Retinal pigment epithelial cell (primary cell): ENCODE measurements at regions not wholly inside any gene's neighbourhood (a gene's known extent, or its start where the extent isn't known, plus 50 kb on each side); places are given as distances from the start of the nearest gene placed in this dataset.

Experiments used
- DNase-seq: peaks from one replicate; pipeline ENCODE4 v3.0.0-alpha.2; 2010; ENCODE audit warnings: low read depth
- H3K4me3 ChIP-seq: 2 replicates; pipeline ENCODE4 v1.5.1; 2011; ENCODE audit warnings: mild to moderate bottlenecking, low read length, control low read depth, moderate library complexity
- CTCF ChIP-seq: conservative IDR thresholded peaks from 2 replicates; pipeline ENCODE4 v1.5.1; 2011; ENCODE audit warnings: low read depth, low read length, control low read depth, inconsistent platforms

GRCh38 chr22:49142891-49143290 is 684.8 kb downstream of the BRD1 start:
- H3K4me3 ChIP-seq, result no peak overlapping the region
- no peak for TF ChIP-seq CTCF
- DNase-seq, result no peak

GRCh38 chr22:49142296-49142695 is 685.4 kb downstream of the BRD1 start:
- H3K4me3 ChIP-seq, result no peak overlapping the region
- no peak for DNase-seq
- no peak for TF ChIP-seq CTCF

- no peak for DNase-seq
- no peak for TF ChIP-seq CTCF
- no peak overlapping the region for H3K4me3 ChIP-seq
Measured at GRCh38 chr22:49141761-49142160, 685.9 kb downstream of the BRD1 start.

- H3K4me3 ChIP-seq, result no peak overlapping the region
- no peak for DNase-seq
- TF ChIP-seq CTCF, result no peak
Measured at GRCh38 chr22:49140911-49141665, 686.6 kb downstream of the BRD1 start.

- no peak for TF ChIP-seq CTCF
- no peak for DNase-seq
- no peak overlapping the region for H3K4me3 ChIP-seq
Measured at GRCh38 chr22:49139492-49140151, 688.1 kb downstream of the BRD1 start.

GRCh38 chr22:49138250-49138790 is 689.4 kb downstream of the BRD1 start:
- DNase-seq, result no peak
- no peak overlapping the region for H3K4me3 ChIP-seq
- TF ChIP-seq CTCF, result no peak
